CD4-positive, alpha-beta T cell treated with Interleukin-4 for 1 hour (primary cell): ENCODE measurements at regions not wholly inside any gene's neighbourhood (a gene's known extent, or its start where the extent isn't known, plus 50 kb on each side); places are given as distances from the start of the nearest gene placed in this dataset.

Experiments
- DNase-seq, 2 donors: peaks; one replicate each; pipeline ENCODE4 v3.0.0-alpha.2; 2020 to 2022

DNA sequence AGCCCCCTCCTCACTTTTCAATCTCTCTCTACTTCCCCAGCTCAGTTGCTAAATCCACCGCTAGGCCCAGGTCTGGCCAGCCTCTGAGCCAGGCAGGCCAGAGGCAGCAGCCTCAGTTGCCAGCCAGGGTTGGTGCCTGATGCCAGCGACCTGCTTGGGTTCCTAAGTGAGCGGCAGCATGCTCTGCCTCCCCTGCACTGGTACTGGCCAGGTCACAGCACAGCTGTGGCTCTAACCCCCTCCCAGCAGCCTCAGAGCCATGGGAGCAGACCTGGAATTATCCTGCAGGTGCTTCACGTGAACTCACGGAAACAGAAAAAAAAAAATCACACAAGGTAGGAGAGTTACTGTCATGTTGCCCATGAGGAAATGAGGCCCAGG is 82.5 kb upstream of the ATF3 start:
- no peak for DNase-seq

DNA sequence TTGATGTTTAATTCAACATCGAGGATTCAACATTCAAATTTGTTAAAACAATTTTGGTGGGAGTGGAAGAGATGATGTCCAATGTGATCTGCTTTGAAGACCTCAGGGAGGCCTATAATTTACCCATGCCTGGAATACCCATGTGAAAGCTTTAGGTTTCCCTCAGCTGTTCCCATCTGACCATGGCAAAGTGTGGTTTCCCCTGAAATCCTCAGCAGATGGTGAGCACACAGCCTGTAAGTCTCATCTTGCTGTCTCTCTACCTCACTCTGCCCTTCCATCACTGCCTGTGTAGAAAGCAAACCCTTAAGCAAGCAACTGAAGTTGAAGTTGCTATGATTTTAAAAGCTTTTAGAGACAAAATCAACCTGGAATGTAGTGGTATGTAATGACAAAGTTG is 80.1 kb upstream of the ATF3 start:
- DNase-seq = no peak

DNA sequence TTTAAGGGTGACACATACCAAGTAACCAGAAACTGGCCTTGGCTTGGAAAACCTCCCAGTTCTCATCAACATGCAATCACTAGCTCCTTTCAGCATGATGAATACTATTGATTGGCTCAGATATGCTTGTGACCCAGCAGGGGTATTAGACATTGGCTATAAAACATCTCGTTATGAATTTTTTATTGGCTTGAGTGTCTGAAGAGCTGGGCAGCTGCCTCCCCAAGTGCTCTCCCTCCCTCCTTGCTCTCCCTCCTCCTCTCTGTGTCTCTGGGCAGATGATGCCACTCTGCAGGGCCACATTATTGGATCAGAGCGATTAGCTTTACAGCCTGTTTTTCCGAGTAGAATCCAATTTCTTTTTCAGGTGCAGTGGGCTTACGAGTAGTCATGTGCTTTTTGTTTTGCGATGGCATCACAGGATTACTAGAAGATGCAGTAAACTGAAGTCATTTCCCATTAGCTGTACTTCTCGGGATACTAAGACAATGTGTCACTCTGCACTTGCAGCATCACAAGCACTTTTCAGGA is 79.3 kb upstream of the ATF3 start:
- no peak for DNase-seq

DNA sequence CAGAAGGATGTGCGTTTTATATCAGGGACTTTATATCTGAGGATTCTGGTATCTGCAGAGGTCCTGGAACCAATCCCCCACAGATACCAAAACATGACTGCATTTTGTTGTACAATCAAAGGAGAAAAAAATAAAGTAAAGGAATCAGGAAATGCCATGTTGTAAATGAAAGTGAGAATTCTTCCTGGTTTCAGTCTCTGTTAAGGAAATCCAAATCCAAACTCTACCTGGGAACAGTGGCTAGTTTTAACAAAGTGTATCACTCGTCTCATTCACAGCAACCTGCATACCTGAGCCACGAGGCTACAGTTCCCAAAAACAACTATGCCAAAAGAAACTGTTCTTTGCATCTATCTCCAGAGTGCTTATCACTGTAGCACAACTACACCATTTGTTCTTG is 77.3 kb upstream of the ATF3 start:
- no peak for DNase-seq

DNA sequence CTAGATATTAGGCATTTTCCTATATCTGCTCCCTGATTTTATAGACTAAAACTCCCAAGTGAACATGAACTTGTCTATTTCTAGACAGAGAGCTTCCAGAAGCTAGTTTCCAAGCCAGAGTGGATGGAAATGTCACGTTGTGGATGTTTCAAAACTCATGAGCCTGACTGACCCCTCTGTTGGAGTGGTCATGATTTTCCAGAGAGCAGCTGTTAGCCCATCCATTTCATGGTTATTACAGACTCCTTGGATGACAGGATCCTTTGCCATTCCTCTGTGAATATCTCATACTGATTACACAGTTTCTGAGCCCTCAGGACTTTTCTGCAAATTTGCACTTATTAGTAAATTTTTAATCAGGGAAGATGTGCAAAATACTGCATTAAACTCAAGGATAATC is 76.8 kb upstream of the ATF3 start:
- DNase-seq = no peak

DNA sequence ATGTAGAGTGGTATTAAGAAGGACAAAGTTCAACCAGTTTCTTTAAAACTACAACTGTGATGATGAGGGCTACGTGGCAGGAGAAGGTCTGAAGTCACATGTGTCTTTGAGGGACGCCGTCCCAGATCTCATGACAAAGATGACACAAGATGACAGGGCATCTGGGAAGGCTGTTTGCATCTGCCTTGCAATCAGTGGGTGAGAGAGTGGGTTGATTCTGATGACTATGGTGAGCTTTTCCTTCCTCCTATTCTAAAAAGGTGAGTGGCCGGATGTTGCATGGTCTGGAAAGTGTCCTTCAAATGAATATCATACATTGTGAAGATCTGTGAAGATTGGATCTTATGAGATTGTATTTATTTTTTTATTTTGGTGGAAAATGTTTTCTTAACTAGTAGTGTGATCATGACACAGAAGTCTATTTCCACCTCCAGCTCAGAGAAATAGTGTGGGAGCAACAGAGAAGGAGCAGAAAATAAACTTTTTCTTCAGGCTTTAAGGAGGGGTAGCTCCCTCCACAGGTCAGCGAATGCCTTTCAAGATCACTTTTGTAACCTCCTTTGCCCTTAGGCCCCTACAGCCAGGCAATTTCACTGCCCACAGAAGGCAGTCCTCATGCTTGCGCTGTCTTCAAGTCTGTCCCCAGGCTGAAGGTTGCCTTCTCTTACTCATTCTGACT is 76.0 kb upstream of the ATF3 start:
- DNase-seq = no peak

DNA sequence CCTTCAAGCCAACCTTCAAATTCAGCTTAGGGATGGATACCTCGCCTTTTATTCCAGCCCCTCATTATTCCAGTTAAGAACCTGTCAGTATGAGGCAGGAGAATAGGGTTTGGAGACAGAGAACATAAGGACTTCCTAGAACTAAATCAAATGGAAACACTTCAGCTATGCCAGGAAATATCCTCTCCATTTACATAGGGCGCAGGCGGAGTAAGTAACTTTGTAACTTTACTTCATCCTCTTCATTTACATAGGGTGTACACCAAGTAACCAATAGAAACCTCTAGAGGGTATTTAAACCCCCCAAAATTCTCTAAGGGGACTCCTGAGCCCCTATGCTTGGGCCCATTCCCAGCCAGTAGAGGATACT is 75.4 kb upstream of the ATF3 start:
- no peak for DNase-seq

DNA sequence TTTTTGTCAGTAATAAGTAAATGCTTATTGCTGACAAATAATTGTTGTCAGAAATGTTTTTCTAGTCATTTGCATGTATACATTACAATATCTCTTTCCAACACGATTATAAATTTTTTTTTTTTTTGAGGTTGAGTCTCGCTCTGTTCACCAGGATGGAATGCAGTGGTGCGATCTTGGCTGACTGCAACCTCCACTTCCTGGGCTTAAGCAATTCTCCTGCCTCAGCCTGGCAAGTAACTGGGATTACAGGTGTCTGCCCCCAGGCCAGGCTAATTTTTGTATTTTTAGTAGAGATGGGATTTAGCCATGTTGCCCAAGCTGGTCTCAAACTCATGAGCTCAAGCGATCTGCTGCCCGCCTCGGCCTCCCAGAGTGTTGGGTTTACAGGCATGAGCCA is 72.0 kb upstream of the ATF3 start:
- no peak for DNase-seq

DNA sequence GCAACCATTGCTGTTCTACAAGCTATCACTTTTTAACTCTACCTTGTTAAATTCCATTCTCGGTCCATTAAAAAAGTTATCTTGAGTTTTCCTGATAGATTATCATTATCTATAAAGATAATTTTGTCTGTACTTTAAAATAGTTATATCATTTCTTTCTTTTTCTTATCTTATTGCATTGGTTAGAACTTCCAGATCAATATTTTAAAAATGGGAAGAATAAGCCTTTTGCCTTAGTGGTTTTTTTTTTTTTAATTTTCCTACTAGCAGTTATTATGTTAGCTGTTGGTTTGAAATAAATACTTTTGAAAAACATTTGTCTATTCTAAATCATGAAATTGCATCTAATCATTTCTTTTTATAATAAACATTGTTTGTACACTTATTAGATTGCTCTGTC is 71.0 kb upstream of the ATF3 start:
- DNase-seq = no peak

DNA sequence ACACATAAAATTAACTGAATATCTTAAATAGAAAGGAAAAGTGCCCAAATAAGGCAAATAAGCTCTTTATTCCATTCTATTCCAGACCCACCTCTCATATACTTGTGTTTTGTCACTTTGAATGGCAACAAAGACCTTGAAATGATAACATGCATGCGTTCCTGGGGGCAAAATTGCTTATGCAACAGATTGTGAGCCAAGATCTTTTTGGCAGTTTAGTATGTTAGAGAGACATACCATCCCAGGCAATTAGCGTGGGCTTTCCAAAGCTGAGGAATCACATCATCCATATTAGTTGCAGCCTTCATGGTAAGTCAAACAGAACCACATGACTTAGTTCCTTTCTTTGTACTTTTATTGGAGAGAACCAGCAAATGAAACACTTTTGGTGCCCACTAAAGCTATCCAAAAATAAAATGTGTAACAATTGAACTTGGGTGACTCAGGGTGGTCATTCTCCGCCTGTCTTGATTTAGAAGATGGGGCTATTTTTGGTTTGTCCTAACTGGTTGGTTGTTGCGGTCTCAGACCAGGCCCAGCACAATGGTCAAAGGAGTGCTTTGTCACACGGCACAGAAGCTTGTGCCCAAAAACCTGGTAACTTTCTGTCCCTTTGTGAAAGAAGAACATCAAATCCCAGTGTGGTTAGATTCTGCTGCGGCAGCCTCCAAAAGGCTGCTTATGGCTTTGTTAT is 68.7 kb upstream of the ATF3 start:
- DNase-seq = no peak

DNA sequence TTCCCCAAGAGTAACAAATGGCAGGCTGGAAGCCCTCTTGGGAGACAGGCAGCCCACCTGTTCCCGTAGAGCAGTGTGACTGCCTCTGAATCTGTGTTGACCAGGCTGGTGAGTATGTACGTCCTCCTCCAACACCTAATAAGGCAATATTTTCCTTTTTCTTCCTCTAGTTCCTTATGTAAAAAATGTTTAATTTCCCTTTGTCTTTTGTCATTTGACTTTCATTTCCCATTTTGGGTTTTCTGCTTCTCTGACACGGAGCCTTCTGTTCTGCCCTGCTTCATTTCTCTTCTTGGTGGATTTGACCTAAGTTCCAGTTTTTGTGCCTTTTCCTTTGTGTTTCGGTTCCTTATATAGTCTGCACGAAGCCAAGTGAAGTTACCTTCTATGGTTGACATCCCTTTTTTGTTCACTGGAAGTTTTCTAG is 65.8 kb upstream of the ATF3 start:
- peak in 1 of 2 donors; percentile 27 for DNase-seq

DNA sequence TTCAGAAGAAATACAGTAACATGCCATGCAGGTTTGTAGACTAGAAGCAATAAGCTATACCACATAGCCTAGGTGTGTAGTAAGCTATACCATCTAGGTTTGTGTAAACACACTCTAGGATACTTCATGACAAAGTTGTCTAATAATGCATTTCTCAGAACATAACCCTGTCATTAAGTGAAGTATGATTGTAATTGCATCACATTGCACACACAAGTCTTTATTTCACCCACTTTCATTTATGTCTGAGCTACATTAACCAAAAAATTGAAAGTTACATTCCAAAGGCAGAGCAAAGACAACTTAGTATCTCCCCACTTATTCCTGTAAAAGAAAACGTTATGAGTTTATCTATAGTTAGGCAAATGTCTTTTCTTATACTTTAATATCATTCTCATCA is 64.5 kb upstream of the ATF3 start:
- DNase-seq = no peak

DNA sequence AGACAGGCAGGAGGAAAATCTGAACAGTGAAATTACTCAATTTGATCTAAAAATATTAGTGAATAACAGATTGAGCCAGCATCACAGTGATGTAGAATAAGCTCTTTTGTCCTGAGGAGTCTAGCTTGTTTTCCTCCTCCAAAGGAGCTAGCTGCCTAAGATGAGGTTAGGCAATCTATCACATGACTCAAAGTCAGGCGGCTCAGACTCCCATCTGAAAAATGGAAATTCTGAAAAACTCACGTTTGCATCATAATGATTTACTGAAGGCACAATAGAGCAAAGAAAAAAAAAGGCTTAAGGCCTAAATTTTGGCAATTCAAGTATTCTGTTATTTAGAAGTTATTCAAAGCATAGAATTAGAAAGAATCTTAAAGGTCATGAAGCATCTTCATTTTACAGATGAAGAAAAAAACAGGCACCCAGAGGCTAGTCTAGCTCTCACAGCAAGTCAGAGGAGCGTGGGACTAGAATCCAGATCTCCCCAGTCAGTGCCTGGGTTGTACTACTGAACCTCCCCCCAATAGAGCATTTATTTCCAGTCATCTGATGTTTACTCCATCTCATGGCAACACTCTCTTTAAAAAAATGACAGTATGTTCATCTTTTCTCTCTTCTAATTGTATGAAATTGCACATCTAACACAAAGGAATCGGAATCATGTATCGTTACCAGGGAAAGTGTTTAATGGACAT is 62.5 kb upstream of the ATF3 start:
- DNase-seq = peak in 1 of 2 donors; percentile 52

DNA sequence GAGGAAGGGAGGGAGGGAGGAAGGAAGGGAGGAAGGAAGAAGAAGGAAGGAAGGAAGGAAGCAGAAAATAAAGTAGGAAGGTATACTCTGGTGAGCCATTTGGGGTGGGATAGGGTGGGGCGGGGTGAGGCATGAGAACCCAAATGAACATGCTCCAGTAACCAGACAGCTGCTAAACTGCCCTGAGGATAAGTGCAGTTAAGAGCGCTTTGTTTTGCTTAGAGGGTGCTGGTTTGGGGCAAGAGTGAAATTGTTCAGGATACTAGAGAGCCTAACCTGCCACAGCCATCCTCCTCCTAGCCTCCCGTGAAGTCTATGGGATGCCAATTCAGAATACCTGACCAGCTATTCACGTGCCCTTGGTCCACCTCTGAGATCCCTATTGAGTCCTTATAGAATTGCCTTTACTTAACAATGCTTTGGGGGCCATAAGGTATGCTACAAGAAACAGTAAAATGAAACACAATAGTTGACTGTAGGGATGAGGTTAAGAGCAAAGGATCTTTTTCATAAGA is 59.0 kb upstream of the ATF3 start:
- DNase-seq = no peak

DNA sequence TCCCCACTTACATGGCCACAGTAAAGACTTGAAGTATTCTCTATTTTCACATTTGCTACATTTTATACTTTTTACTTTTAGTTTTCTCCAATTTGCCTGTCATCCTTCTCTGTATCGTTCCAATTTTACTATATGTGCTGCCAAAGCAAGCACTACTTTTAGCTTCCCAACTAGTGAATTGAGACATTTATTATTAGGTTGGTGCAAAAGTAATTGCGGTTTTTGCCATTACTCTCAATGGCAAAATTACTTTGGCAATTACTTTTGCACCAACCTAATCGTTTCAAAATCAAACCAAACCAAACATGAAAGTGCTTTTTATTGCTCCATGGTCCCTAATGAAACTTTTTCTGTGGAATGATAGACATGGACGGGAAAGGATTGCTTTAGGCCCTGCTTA is 56.6 kb upstream of the ATF3 start:
- no peak for DNase-seq

DNA sequence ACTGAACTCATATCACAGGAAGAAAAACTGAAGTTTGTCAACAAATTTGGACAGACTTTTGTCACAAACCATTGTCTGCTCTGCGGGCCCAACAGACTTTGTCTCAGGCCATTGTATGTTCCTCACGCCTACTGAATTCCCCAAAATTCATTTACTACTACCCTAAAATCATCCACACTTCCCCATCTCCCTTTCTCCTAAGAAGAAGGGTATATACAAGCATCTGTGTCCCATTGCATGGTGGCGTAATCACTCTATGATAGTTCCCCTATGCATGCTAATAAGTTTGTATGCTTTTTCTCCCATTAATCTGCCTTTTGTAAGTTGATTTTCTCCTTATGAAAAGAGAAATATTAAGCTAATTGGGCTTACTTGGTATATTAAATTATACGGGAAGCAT is 54.9 kb upstream of the ATF3 start:
- DNase-seq = no peak

DNA sequence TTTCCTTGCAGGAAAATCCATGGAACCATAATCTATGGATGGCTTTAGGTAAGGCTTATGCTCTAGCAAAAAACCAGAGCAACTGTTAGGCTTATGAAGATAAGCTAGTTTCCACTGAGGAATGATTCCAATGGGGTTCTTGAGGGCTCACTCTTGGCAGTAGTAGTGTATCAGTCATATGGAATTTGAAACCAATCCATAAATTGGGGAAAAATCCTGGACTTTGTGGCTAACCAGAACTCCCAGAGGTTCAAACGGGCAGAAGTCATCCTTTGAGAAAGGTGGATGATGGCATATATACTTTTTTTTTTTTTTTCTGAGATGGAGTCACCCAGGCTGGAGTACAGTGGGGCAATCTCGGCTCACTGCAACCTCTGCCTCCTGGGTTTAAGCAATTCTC is 54.2 kb upstream of the ATF3 start:
- no peak for DNase-seq

DNA sequence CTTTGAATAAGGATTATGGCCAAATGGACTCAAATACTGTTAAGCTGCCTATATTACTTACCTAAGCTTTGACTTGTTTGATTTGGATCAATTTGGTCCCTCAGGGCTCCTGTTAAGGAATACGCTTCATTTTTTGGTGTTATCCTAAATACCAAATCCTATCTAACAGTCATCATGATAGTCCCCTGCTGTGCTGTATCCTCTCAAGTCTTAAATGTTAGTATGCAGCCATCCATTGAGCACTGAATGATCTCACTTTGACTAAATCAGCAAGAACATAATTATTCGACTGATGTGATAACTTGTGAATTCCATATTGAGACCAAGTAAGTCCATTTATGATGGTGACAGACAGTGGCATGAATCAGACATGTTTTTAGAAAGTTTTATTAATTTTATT is 53.1 kb upstream of the ATF3 start:
- DNase-seq = no peak

DNA sequence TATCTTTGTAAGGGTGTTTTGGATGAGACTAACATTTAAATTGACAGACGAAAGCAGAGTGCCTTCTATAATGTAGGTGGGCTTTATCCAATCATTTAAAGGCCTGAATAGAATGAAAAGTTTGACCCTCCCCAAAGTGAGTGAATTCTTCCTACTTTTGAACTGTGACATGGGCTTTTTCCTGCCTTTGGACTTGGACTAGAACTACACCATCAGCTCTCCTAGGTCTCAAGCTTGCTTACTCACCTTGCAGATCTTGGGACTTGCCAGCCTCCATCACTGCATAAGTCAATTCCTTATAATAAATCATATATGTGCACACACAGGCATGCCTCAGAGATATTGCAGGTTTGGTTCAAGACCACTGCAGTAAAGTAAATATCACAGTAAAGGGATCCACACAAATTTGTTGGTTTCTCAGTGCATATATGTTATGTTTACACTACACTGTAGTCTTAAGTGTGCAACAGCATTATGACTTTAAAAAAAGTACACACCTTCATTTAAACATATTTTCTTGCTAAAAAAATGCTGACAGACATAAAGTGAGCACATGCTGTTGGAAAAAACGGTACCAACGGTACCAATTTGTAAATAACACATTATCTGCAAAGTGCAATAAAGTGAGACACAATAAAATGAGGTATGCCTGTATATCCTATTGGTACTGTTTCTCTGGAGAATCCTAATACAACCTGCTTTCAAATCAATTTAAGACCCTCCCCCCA is 51.6 kb upstream of the ATF3 start:
- DNase-seq = no peak

DNA sequence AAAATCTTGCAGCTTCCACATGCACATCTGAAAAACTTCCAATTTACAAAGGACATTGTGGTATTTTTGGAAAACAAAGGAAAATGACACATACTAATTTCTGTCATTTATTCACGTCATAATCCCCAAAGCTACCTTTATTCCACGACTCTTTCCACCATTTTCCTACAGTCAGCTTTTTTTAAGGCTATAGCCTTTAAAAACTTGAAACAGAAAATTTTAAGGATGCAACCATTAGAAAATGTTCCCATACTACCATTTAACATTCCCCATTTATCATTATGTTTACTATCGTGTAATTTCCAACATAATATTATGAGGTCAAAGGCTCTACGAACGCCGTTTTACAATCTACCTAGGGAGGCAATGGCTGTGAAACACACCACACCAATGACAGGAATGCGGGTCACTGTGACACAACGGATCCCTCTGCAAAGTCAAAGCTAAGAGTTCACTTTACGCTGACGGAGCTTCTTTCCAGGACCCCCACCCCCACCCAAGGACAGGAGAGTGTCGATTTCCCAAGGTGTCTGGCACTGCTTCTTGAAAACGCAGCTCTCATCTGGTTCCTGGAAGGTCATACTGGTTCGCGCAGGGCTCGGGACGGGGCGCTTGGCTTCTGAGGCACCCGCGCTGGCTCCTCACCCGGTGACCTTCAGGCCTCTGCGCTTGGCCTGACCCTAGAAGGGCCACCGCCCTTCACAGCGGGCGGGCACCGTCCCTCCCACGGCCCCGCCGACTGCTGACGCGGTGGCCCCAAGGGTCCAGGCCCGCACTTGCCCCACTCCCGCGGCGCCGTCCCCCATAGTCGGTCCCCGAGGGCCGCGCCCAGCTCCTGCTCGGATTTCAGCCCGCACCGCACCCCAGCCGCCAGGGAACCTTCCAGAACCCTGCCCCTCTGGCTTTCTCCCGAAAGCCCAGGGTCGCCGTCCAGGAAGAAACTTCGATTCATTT is 50.5 kb upstream of the ATF3 start:
- DNase-seq = peak in 1 of 2 donors; percentile 59

DNA sequence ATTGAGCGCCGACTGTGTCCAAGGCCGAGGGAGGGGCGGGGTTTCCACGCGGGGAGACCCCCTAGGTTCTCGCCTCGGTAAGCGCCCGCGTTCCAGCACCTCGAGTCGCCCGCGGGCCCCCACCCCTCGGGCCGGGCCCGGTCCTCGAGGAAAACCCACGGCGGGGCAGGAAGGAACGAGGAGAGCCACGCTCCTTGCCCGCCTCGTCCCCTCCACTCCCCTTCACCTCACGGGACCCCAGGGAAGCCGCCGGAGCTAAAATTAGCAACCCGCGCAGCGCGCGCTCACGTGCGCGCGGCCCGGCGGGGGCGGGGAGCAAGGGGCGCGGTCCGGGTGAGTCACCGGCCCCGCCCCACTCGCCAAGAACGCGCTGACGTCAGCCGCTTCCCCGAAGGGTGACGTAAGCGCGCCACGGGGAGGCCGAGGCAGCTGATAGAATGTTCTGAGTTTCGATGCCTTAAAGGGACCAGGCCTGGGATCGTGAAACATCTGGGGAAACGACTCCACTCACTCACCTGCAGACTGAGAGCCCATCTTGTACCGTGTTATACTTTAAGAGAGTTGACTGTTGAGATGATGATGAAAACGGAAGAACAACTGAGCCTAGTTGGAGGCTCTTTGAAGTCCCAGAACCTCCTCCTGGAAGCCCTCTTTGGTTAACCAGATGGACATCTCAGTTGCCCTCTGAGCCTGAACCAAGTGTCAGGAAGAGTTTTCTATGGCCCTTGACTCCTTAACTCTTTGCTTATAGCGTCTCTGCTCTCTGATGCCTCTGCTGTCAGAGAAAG is 49.7 kb upstream of the ATF3 start:
- DNase-seq = peak; percentile 94 to 95
